ENCODE measurements at regions not wholly inside any gene's neighbourhood (a gene's known extent, or its start where the extent isn't known, plus 50 kb on each side); places are given as distances from the start of the nearest gene placed in this dataset.

DNA sequence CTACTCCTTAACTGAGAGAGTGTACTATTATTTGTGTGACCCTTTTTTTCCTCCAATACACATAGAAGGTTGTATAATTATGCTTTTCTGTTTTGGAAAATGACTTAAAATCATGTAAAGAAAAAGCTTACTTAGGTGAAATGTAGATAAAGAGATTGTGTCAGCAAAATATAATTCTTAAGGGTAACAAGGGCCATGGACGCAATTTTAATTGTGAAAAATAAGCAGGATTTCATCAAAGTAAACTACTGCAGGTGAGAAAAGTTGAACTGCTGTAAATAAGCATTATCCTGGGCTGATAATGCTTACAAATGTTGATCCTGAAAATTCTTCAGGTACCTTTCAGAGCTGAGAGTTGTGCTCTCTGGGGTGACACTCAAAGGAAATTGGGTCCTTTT lies 141.5 kb downstream of the RPIA start:
- DNase-seq (ENCODE audit: low spot score), result no peak

DNA sequence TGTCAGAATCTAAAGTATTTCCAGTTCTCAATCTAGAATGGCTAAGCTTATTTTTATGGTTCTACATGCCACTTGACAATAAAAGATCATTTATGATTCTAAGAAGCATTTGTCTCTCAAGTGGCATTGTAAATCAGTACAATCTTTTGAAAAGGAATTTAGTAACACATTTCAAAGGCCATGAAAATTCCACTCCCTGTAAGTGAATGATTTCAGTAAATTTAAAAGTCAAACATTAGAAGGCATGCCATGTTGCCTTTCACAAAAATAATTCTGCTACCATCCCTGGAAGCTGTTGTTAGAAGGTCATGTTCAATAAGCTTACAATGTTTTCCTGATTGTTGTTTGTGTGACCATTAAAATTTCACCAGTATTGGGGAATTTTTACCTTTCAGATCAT lies 142.9 kb downstream of the RPIA start:
- DNase-seq (ENCODE audit: low spot score), result no peak

GRCh38 chr2:88834866-88835265 lies 143.4 kb downstream of the RPIA start:
- no peak for DNase-seq (ENCODE audit: low spot score)

- no peak for DNase-seq (ENCODE audit: low spot score)
These were observed 144.3 kb downstream of the RPIA start for GRCh38 chr2:88835726-88836125.

DNA sequence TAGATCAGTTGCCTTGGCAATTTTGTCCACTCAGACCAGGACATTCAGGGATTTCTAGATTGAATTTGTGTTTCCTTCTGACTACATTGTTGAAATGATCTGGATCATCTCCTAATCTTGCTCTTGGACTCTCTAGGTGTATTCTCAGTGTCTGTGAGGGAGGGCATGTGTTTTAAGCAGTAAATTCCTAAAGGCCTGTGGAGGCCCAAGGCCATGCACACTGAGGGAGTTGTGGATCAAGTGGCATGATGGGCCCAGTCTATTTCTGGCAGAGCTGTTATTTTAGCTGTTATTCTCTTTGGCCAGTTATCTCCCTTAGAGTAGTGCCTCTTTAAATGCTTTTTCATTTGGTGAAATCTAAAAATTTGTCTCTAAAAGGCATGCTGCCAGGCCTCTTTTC lies 144.9 kb downstream of the RPIA start:
- no peak for DNase-seq (ENCODE audit: low spot score)

- no peak for DNase-seq (ENCODE audit: low spot score)
These were observed 146.2 kb downstream of the RPIA start for GRCh38 chr2:88837511-88838160.

- no peak for DNase-seq (ENCODE audit: low spot score)
These were observed 146.7 kb downstream of the RPIA start for GRCh38 chr2:88838165-88838635.

- no peak for DNase-seq (ENCODE audit: low spot score)
These were observed 149.9 kb downstream of the RPIA start for GRCh38 chr2:88841224-88841929.

DNA sequence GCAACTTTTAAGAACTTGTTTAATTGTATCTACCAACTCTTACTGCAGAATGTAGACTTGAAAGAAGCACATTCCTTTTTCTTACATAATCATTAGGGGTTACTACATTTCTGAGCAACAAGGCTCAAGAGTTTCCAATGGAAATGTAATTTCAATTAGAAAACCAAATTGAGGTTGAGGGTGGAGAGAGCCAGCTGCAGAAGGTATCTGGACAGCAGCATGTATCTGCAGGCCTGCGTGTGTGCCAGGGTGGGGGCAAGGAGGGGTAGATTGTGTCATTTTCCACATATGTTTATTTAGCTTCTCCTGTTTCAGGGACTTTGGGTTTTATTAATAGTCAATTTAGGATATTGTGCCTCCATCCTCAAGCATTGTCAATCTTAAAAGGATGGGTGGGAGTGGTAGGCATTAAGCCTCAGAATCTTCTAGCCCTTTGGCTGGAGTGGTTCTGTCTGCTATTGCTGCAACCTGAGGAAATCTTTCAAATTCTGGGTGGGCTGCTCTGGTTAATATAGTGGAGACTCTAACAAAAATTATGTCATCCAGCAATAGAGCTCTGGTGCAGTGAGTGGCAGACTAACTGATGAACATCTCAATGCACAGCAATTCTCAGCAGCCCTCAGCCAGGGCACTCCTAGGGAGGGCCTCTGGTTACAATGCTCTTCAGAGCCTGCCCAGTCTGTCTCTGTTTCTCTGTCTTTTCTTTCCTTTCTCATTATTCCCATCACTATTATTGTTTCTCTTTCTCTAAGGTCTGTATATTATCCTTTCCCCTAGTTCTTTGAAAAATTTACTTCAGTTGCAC lies 151.4 kb downstream of the RPIA start:
- no peak for DNase-seq (ENCODE audit: low spot score)

DNA sequence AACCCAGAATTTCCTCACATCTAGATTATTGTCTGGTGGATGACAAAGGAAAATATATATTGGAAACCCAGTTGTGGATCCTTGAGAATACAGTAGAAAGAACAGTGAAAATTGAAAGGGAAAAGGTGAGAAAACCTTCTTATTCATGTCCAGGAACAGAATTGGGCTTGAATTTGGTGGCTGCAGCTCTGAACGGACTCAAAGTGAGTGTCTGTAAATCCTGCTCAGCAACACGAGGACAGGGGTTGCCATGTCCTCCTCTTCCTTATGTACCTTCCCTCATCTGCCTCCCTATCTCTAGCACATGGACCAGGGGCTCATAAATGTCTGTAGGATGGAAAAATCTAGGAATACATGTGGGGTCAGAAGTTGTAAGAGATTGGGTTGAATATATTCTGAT lies 152.2 kb downstream of the RPIA start:
- DNase-seq (ENCODE audit: low spot score), result no peak

- no peak for DNase-seq (ENCODE audit: low spot score)
These were observed 153.5 kb downstream of the RPIA start for GRCh38 chr2:88844960-88845359.

GRCh38 chr2:88845772-88846661 lies 154.5 kb downstream of the RPIA start:
- no peak for DNase-seq (ENCODE audit: low spot score)

DNA sequence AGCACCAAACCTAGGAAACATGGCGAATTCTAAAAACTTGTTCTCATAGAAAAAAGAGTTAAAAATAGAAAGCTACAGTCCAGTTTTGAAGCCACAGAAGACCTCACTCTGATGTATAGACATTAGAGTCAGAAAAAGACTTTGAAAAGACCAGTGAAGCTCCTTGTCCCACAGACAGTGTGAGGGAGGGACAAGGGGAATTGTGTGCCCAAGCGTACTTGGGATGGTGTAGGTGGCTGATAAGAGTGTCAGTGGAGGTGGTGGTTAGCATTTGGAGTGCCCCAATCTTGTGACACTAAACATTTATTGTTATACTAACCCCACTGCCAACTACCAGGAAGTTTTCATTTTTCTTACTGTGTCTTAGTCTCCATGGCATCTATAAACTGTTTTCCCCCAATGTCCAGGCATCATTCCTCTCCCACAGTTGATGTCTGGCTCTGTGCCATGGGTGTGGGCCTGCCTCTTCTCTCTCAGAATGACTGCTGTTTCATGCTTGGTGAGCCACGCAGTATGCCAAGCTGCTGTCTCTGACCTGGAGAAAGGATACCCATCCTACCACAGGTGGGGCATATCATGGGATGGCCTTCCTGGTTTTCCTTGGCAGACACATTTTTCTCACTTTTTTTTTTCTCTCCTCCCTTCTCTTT lies 161.4 kb downstream of the RPIA start:
- DNase-seq (ENCODE audit: low spot score), result no peak

DNA sequence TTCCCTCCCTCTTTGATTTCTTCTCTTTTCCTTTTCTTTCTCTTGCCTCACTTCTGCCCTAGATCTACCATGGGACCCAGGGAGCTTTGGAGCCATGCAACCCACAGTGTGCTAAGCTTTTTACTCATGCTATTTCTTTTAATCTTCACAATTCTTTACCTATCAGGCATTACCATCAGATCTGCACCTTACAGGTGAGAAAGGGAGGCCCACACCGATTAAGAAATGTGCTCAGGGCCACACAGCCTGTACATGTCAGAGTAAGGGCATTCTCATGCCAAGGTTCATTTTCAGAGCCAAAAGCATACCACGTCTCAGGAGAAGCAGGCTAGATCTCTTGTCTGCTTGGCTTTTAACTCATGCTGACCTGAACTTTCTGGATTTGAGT lies 161.9 kb downstream of the RPIA start:
- DNase-seq (ENCODE audit: low spot score), result no peak

DNA sequence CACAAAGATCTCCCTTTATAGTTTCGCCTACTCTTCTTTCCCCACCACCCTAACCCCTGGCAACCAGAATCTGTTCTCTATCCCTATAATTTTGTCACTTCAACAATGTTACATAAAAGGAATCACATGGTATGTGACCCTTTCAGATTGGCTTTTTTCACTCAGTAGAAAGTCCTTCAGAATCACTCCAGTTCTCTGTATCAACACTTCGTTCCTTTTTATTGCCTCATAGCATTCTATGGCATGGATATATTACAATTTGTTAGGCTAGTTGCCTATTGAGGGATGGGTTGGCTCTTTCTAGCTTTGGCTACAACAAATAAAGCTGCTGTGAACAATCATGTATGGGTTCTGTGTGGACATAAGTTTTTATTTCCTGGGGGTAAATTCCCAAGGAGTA lies 163.1 kb downstream of the RPIA start:
- DNase-seq (ENCODE audit: low spot score), result no peak

GRCh38 chr2:88855620-88856408 lies 164.3 kb downstream of the RPIA start:
- no peak for DNase-seq (ENCODE audit: low spot score)

- no peak for DNase-seq (ENCODE audit: low spot score)
These were observed 165.1 kb downstream of the RPIA start for GRCh38 chr2:88856409-88857135.

GRCh38 chr2:88857274-88857741 lies 165.8 kb downstream of the RPIA start:
- DNase-seq (ENCODE audit: low spot score), result no peak

- no peak for DNase-seq (ENCODE audit: low spot score)
These were observed 166.5 kb downstream of the RPIA start for GRCh38 chr2:88857951-88858411.

- DNase-seq (ENCODE audit: low spot score), result no peak
These were observed 168.0 kb downstream of the RPIA start for GRCh38 chr2:88859461-88859860.
